ENCODE measurements at regions not wholly inside any gene's neighbourhood (a gene's known extent, or its start where the extent isn't known, plus 50 kb on each side); places are given as distances from the start of the nearest gene placed in this dataset.

GRCh38 chr16:51821527-51821926 lies 670.5 kb upstream of the SALL1 start:
- BruUV-seq (replicated peaks), result no TSS peak
- Histone ChIP-seq H3K36me3 (replicated peaks in 1 of 2; ENCODE audit: control insufficient read depth in 1 of 2, insufficient read depth in 2 of 2, low read length in 2 of 2) (no peaks in the 10 kb centered on the region), H3K4me1 (ENCODE audit: insufficient read depth, low read length) (no peaks in the 10 kb centered on the region), H2AFZ (ENCODE audit: low read length) (no peak overlapping the region), H3K79me2 (ENCODE audit: insufficient read depth, low read length) (no peaks in the 10 kb centered on the region), H3K27ac (ENCODE audit: extremely low read length, insufficient read depth, low read length) (no peak overlapping the region), H4K20me1 (ENCODE audit: insufficient read depth, low read length) (no peaks in the 10 kb centered on the region), H3K27me3 (ENCODE audit: control insufficient read depth in 1 of 2, insufficient read depth in 2 of 2, low read length in 2 of 2) (no peaks in the 10 kb centered on the region), H3K9ac (ENCODE audit: insufficient read depth, low read depth, low read length) (no peak overlapping the region), H3K9me3 (ENCODE audit: low read length) (no peaks in the 10 kb centered on the region), H3K4me3 (replicated peaks in 1 of 3; ENCODE audit: insufficient read depth in 1 of 3, low read depth in 2 of 3, low read length in 3 of 3) (no peak overlapping the region), H3K4me2 (ENCODE audit: low read depth, low read length) (no peak overlapping the region)
- FAIRE-seq (no peak), ATAC-seq (no peak), DNase-seq (ENCODE audit: low spot score) (no peak)
- POLR2A ChIA-PET, result no interaction called here
- intact Hi-C loops (cut with micrococcal nuclease; ENCODE audit: unreplicated experiment), result no loop called here
- in situ Hi-C loops (cut with HindIII; ENCODE audit: extremely low pct_ligation_motif_present, low pct_unique_long_range_greater_than_20kb), result no loop called here
- no peak for TF ChIP-seq SOX13 (IDR thresholded peaks at IDR 0.05)
- no peak for TF ChIP-seq SOX13 (CRISPR knock-in tag; conservative IDR thresholded peaks at IDR 0.05 in 1 of 2, IDR thresholded peaks at IDR 0.05 in 1 of 2)
- TF ChIP-seq AHR (CRISPR knock-in tag; IDR thresholded peaks at IDR 0.05), result no peak
- TF ChIP-seq SALL1 (CRISPR knock-in tag; IDR thresholded peaks at IDR 0.05), result no peak
- no peak for TF ChIP-seq TOPORS (CRISPR knock-in tag; IDR thresholded peaks at IDR 0.05)
- TF ChIP-seq FOSL1 (CRISPR knock-in tag; IDR thresholded peaks at IDR 0.05; ENCODE audit: borderline replicate concordance), result no peak
- no peak for TF ChIP-seq DZIP1 (CRISPR knock-in tag; IDR thresholded peaks at IDR 0.05)
- no peak for TF ChIP-seq TEAD2 (CRISPR knock-in tag; IDR thresholded peaks at IDR 0.05)
- no peak for TF ChIP-seq ZNF776 (CRISPR knock-in tag; IDR thresholded peaks at IDR 0.05)
- TF ChIP-seq ZNF30 (CRISPR knock-in tag; IDR thresholded peaks at IDR 0.05), result no peak
- no peak for TF ChIP-seq ZNF232 (CRISPR knock-in tag; IDR thresholded peaks at IDR 0.05; ENCODE audit: borderline replicate concordance)
- TF ChIP-seq ZSCAN22 (CRISPR knock-in tag; IDR thresholded peaks at IDR 0.05), result no peak
- TF ChIP-seq NFRKB (IDR thresholded peaks at IDR 0.05), result no peak
- TF ChIP-seq PRPF4 (IDR thresholded peaks at IDR 0.05; ENCODE audit: low read depth, low read length, poor library complexity, severe bottlenecking), result no peak
- no peak for TF ChIP-seq REL (CRISPR knock-in tag; conservative IDR thresholded peaks at IDR 0.05)
- TF ChIP-seq ZBTB26 (CRISPR knock-in tag; IDR thresholded peaks at IDR 0.05; ENCODE audit: borderline replicate concordance), result no peak
- no peak for TF ChIP-seq CENPT (CRISPR knock-in tag; IDR thresholded peaks at IDR 0.05; ENCODE audit: low read depth)
- CTCF ChIA-PET (ENCODE audit: low intra/inter-chr PET ratio, low total read pairs), result no interaction called here
- 0% methylated on average over 1 of the region's 1 CpG for WGBS (ENCODE audit: low lambda C conversion rate)
